CD4-positive, alpha-beta T cell treated with Interleukin-17A for 4 hours (primary cell): ENCODE measurements at regions not wholly inside any gene's neighbourhood (a gene's known extent, or its start where the extent isn't known, plus 50 kb on each side); places are given as distances from the start of the nearest gene placed in this dataset.
"Not testable (repeated sequence)": the region's sequence is repeated elsewhere in the genome, so short reads cannot be mapped to it uniquely, and the experiment has no call there.

ENCODE experiments used
- DNase-seq: peaks from one replicate; pipeline ENCODE4 v3.0.0-alpha.2; 2020; ENCODE audit warnings: mixed read lengths

- DNase-seq, result not testable (repeated sequence)
These were observed 137.7 kb downstream of the CRLF3 start for GRCh38 chr17:30686538-30687479.

- DNase-seq, result not testable (repeated sequence)
These were observed 142.2 kb downstream of the CRLF3 start for GRCh38 chr17:30682280-30682679.

GRCh38 chr17:30680681-30681080 lies 143.8 kb downstream of the CRLF3 start:
- DNase-seq, result not testable (repeated sequence)

DNA sequence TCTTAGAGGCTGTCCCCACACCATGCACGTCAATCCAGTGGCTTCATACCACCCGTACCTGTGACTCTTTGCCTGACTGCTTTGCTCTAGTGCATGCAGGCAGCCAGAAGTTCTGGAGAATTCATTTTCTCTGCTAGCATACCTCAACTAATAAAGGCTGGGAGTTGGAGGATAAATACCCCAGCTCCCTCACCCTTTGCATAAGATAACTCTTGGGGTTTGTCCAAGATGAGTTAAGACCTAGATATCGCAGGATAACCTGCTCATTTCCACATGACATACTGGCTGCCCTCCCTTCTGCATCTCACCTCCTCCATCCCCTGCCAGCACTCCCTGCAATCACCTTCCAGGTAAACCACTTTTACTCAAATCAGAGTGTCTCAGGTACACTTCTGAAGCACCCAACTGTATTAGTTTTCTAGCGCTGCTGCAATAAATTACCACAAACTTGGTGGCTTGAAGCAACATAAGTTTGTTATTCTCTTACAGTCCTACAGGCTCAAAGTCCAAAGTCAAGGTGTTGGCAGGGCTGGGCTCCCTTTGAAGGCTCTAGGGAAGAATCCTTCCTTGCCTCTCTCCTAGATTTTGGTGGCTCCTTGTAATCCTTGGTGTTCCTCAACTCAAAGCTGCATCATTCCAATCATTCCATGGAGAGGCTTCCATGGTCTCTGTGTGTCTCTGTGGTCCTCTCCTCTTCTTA lies 146.8 kb downstream of the CRLF3 start:
- no peak for DNase-seq

GRCh38 chr17:30675777-30676492 lies 148.6 kb downstream of the CRLF3 start:
- not testable (repeated sequence) for DNase-seq

- DNase-seq, result not testable (repeated sequence)
These were observed 155.3 kb downstream of the CRLF3 start for GRCh38 chr17:30669217-30669649.

GRCh38 chr17:30668360-30669181 lies 155.9 kb downstream of the CRLF3 start:
- not testable (repeated sequence) for DNase-seq

GRCh38 chr17:30667657-30668359 lies 156.7 kb downstream of the CRLF3 start:
- DNase-seq, result not testable (repeated sequence)

- not testable (repeated sequence) for DNase-seq
These were observed 157.4 kb downstream of the CRLF3 start for GRCh38 chr17:30666838-30667656.

GRCh38 chr17:30663727-30664455 lies 160.6 kb downstream of the CRLF3 start:
- DNase-seq, result not testable (repeated sequence)

DNA sequence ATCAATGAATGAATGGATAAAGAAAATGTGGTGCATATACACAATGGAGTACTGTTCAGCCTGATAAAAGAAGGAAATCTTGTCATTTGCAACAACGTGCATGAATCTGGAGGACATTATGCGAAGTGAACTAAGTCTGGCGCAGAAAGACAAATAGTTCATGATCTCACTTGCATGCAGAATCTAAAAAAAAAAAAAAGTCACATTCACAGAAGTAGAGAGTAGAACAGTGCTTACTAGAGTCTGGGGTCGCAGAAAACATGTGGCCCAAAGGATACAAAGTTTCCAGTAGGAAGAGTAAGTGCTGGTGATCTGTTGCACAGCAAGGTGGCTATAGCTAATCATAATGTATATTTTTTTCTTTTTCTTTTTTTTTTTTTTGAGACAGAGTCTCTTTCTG lies 167.3 kb downstream of the CRLF3 start:
- DNase-seq, result not testable (repeated sequence)

DNA sequence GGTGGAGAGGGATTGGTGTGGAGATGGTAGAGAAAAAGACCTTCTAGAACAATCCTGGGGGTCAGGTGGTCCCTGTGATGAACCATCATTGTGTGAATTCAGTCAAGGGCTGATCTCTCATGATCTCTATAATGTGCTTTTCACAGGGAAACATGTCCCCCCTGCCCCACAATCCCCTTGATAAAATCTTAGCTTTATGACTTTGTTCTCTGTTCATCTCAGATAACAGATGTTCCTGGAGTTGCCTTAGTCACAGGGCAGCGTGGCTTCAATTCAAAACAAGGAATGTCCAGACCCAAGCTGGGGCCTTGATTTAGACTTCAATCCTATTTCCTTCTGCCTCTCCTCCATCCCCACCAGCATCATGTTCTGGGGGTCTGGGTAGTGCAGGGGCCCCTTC lies 171.5 kb downstream of the CRLF3 start:
- DNase-seq, result not testable (repeated sequence)

DNA sequence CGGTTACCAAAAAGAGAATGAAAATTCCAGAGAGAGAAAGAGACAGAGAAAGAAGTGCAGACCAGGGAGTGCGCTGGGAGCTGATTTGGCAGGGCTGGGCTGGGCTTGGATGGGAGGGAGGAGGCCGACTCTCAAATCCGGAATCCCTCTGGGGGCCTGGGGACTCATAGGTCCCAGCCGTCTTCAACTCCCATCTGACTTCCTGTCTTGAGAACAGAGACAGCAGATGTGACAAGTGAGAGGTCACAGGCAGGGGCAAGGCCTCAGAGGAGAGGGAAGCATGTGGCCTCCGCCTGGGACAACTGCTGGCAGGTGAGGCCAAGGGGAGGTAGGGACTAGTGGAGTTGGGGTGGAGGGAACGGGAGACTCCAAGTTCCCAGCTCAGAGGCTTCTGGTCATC lies 172.9 kb downstream of the GOSR1 start:
- DNase-seq, result not testable (repeated sequence)

DNA sequence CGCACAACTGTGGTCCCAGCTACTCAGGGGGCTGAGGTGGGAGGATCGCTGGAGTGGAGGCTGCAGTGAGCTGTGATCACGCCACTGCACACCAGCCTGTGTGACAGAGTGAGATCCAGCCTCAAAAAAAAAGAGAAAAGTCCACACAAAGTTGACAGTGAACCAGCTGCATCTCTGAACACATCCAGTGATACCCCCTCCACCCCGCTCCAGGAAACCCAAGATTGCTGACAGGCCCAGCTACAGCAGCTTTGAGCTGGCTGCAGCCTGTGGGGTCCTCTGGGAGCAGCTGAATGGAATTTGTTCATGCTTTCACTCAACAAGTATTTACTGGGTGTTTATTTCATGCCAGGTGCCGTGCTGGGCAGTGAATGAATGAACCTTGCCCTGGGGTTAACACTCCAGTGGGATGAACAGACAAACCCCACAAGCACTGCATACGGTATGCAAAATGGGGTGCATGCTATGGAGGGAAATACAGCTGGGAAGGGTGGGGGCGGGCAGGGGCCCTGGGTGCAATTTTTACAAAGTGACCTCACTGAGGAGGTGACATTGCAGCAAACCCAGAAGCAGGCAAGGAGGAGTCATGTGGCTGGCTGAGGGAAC lies 170.9 kb downstream of the GOSR1 start:
- DNase-seq, result not testable (repeated sequence)

GRCh38 chr17:30645875-30646274 lies 168.7 kb downstream of the GOSR1 start:
- not testable (repeated sequence) for DNase-seq

DNA sequence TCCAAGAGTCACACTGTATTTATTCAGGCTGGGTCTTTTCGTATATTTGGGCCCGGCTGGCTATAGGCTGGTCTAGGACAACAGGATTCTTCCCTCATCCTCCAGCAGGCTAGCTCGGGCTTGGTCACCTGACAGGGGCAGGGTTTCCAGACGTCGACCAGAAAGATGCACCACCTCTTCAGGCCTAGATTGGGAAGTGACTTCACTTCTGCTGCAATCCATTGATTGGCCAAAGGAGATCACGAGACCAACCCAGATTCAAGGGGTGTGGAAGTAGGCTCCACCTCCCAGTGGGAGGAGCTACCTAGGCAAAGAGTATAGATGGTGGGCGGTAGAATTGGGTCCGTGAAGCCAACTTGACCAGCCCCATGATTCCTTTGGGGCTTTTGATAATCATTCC lies 167.5 kb downstream of the GOSR1 start:
- not testable (repeated sequence) for DNase-seq

GRCh38 chr17:30644287-30644686 lies 167.1 kb downstream of the GOSR1 start:
- not testable (repeated sequence) for DNase-seq

GRCh38 chr17:30641428-30641827 lies 164.2 kb downstream of the GOSR1 start:
- DNase-seq, result not testable (repeated sequence)

DNA sequence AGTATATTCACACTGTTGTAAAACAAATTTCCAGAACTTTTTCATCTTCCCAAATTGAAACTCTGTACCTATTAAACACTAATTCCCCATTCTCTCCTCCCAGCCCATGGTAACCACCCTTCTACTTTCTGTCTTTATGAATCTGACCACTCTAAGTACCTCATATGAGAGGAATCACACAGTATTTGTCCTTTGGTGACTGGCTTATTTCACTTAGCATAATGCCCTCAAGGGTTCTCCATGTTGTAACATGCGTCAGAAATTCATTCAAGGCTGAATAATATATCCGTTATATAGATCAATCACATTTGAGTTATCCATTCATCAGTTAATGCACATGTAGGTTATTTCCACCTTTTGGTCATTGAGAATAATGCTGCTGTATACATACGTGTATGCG lies 162.2 kb downstream of the GOSR1 start:
- DNase-seq, result not testable (repeated sequence)
